Cardiac fibroblast (primary cell): ENCODE measurements at regions not wholly inside any gene's neighbourhood (a gene's known extent, or its start where the extent isn't known, plus 50 kb on each side); places are given as distances from the start of the nearest gene placed in this dataset.

Experiments
- DNase-seq, 2 donors: peaks; one replicate each; pipeline versions ENCODE4 v3.0.0 to v3.0.0-alpha.2; 2010; ENCODE audit warnings: low read depth in 2 of 2
- H3K4me3 ChIP-seq, 2 donors: replicated peaks in 1 of 2; 1 replicate in 1 of 2; 2 replicates in 1 of 2; pipeline ENCODE4 v1.5.1; 2011; ENCODE audit warnings: low read depth in 2 of 2, low read length in 2 of 2, mild to moderate bottlenecking in 2 of 2, moderate library complexity in 1 of 2
- CTCF ChIP-seq: IDR thresholded peaks from one replicate; pipeline ENCODE4 v1.5.1; 2011; ENCODE audit warnings: low read depth, mild to moderate bottlenecking, low read length, inconsistent platforms

- no peak for TF ChIP-seq CTCF
- peak overlapping the region; percentile 21 to 42 for H3K4me3 ChIP-seq
Measured at GRCh38 chr18:76565238-76566173, 70.5 kb upstream of the ZNF516 start.

DNA sequence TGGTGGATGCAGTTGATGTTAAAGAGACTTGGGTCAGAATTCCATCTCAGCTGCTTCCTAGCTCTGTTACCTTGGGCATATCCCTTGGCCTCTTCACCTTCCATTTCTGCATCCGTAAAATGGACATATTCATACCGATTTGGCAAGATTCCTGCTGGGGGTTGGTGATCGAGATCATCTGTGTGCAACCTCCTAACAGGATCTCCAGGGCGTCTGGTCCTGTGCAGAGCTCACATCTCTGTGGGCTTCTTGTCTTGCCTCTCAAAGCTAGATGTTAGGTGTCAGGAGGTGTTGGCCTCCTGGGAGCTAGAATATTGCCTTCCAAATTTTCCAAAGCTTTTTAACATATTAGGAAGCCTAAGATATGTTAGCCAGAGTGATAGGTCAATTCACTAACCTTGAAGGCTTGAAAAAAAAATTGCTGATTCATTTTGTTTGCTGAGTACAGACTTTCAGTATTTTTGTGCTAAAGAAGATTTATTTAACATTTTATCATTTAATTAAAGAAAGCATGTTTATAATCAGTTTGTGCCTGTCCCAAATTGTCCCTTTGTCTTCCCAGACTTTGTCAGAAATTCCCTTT, 69.7 kb upstream of the ZNF516 start:
- DNase-seq = no peak
- peak overlapping the region in 1 of 2 donors; percentile 18 for H3K4me3 ChIP-seq
- TF ChIP-seq CTCF = no peak

More at GRCh38 chr18:76565238-76566173, 70.5 kb upstream of the ZNF516 start:
- DNase-seq = peak; percentile 93 to 95

DNA sequence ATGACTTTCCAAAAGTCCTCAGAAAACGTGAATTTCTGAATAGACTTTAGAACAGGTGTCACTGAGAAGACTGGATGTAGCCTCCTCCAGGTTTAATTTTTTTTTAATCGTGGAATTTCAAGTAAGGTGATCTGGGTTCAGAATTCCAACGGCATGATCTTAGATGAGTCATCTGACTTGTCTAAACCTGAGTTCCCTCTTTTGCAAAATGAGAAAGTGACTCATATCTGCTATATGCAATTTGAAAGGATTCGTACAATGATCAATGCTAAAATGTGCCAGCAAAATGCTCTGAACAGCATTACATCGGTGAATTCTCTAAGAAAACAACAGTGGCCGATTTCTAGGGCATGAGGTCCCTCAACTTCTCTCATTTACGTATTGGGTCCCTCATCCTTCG, 69.1 kb upstream of the ZNF516 start:
- H3K4me3 ChIP-seq = no peak overlapping the region
- no peak for TF ChIP-seq CTCF

DNA sequence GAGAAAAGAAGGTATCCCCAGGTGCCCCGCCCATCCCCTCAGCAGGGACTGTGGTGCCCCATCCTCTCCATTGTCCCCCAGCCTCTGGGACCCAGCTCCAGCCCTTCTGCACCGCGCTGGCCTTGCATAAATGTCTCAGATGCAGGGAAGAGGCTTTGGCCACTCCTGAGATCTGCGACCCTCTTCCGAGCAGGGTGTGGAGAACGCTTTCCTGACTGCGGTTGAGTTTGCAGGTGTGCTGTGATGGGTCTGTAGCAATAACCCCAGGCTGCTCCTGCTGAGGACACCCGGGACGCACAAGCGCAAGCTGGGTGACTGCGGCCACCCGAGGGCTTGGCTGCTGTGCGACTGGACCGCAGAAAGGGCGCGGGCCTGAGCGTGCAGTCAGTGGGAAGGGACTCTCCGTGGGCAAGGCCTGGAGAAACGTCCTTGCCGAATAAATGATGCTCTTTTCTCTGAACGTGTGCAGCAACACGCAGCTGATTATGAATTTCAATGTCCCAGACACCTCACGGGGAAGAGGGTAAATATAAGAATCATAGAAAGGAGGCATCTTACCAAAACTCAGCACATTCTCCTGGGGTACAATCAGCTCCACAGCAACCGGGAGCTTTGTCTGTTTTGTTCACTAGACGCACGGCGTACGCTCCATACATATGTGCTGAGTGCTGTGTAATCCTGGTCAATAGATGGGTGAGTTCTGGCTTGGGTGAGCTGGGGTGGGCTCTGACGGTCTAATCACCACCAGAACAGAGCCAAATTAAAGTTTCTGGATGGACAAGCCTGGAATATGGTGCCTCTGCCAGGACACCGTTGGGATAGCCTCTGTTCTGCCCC, 67.5 kb upstream of the ZNF516 start:
- H3K4me3 ChIP-seq = no peak overlapping the region
- no peak for TF ChIP-seq CTCF
- no peak for DNase-seq

More for the DNA sequence above, 69.1 kb upstream of the ZNF516 start:
- DNase-seq = peak in 1 of 2 donors; percentile 79

- no peak overlapping the region for H3K4me3 ChIP-seq
- TF ChIP-seq CTCF = no peak
- no peak for DNase-seq
Measured at GRCh38 chr18:76558881-76559667, 64.0 kb upstream of the ZNF516 start.
